ENCODE measurements at regions not wholly inside any gene's neighbourhood (a gene's known extent, or its start where the extent isn't known, plus 50 kb on each side); places are given as distances from the start of the nearest gene placed in this dataset.

- TF ChIP-seq PBX2 (CRISPR knock-in tag; IDR thresholded peaks at IDR 0.05; ENCODE audit: low read depth), result no peak
- TF ChIP-seq PBX2 (tag; conservative IDR thresholded peaks at IDR 0.05; ENCODE audit: low read depth), result no peak
- TF ChIP-seq NFIC (IDR thresholded peaks at IDR 0.05), result no peak
- TF ChIP-seq TFAM (CRISPR knock-in tag; conservative IDR thresholded peaks at IDR 0.05), result no peak
- no peak for TF ChIP-seq NR0B1 (IDR thresholded peaks at IDR 0.05; ENCODE audit: partially characterized antibody)
- no peak for TF ChIP-seq HMG20A (CRISPR knock-in tag; conservative IDR thresholded peaks at IDR 0.05)
- TF ChIP-seq ZNF354B (CRISPR knock-in tag; IDR thresholded peaks at IDR 0.05), result no peak
- no peak for TF ChIP-seq SAFB2 (IDR thresholded peaks at IDR 0.05; ENCODE audit: borderline replicate concordance, low read depth, low read length, severe bottlenecking)
- TF ChIP-seq CSDE1 (IDR thresholded peaks at IDR 0.05), result no peak
- TF ChIP-seq MLLT1 (IDR thresholded peaks at IDR 0.05), result no peak
- TF ChIP-seq PHF21A (IDR thresholded peaks at IDR 0.05; ENCODE audit: borderline replicate concordance, low read depth), result no peak
- no peak for TF ChIP-seq MTA1 (IDR thresholded peaks at IDR 0.05; ENCODE audit: borderline replicate concordance)
- no peak for TF ChIP-seq XRCC5 (IDR thresholded peaks at IDR 0.05; ENCODE audit: low read depth, low read length)
- no peak for TF ChIP-seq BDP1 (IDR thresholded peaks at IDR 0.05; ENCODE audit: insufficient read depth, insufficient read length)
- no peak for TF ChIP-seq SPI1 (IDR thresholded peaks at IDR 0.05; ENCODE audit: borderline replicate concordance, low read depth, low read length)
- TF ChIP-seq RFX7 (CRISPR knock-in tag; IDR thresholded peaks at IDR 0.05), result no peak
- TF ChIP-seq ZSCAN29 (IDR thresholded peaks at IDR 0.05), result no peak
- peak; percentile 56; the same call in 1 of the 2 replicates for TF ChIP-seq TAL1 (IDR thresholded peaks at IDR 0.05)
- peak; percentile 81 for TF ChIP-seq ARID1B (IDR thresholded peaks at IDR 0.05)
- TF ChIP-seq HDGF (IDR thresholded peaks at IDR 0.05), result no peak
- no peak for TF ChIP-seq TRIM28 (IDR thresholded peaks at IDR 0.05)
- no peak for TF ChIP-seq NCOA6 (IDR thresholded peaks at IDR 0.05)
- peak; percentile 27 for TF ChIP-seq CCNT2 (IDR thresholded peaks at IDR 0.05; ENCODE audit: borderline replicate concordance, extremely low read depth, insufficient read length, low read depth, low read length)
- no peak for TF ChIP-seq HINFP (tag; conservative IDR thresholded peaks at IDR 0.05; ENCODE audit: low read depth)
- no peak for TF ChIP-seq TARDBP (IDR thresholded peaks at IDR 0.05)
- TF ChIP-seq POLR2AphosphoS5 (IDR thresholded peaks at IDR 0.05; ENCODE audit: control insufficient read depth, insufficient read depth, low read depth, low read length), result no peak
- peak; percentile 50; the same call in 1 of the 2 replicates for TF ChIP-seq DPF2 (IDR thresholded peaks at IDR 0.05)
Observed at GRCh38 chr4:128521648-128522111, 234.1 kb upstream of the PGRMC2 start (continued).
